HG03342 (cell line): ENCODE measurements at regions not wholly inside any gene's neighbourhood (a gene's known extent, or its start where the extent isn't known, plus 50 kb on each side); places are given as distances from the start of the nearest gene placed in this dataset.

Experiments
- ATAC-seq: cut with Tn5 transposase; IDR thresholded peaks from one replicate; pipeline ENCODE4 v1.9.1; 2021; ENCODE audit warnings: mild to moderate bottlenecking, moderate library complexity; ENCODE audit not compliant: unreplicated experiment

DNA sequence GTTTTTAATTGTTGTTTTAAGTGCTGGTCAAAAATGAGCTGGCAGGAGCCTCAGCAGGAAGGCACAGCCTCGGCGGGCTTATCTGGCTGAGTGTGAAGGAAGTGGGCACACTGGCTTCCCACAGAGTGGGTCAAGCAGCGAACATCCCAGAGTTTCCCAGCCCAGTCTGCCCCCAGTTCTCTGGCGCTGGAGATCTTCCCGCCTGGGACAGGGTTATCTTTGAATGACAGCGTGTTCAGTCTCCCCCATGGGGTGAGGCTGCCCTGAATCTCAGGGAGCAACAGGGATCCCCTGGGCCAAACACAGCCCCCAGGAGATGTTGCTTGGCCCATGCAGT, 122.2 kb upstream of the PTPN1 start:
- ATAC-seq: no peak

DNA sequence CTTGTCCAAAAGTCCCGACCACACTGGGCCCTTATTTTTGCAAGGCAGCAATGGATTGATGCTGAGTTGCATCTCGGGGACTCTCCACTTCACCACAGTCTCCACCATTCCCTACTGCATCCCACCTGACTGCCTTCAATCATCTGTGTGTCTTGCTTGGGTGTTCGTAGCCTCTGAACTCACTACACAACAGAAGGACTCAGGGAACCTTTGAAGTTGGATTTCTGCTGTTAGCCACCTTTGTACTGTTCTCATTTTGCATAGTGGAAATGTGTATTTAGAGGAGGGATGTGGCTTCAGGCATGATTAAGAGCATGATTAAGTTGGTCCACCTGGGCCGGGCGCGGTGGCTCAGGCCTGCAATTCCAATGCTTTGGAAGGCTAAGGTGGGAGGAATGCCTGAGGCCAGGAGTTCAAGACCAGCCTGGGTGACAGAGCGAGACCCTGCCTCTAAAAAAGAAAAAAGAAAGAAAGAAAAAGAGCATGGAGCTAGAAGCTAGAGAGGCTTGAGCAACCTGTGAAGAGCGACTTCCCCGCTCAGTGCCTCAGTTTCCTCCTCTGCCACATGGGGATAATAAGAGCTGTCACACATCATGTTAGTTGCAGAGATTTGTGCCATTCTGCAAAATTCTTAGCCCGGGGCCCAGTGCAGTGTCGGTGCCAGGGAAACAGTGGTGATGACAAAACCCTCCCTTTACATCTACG, 121.3 kb upstream of the PTPN1 start:
- ATAC-seq: no peak

DNA sequence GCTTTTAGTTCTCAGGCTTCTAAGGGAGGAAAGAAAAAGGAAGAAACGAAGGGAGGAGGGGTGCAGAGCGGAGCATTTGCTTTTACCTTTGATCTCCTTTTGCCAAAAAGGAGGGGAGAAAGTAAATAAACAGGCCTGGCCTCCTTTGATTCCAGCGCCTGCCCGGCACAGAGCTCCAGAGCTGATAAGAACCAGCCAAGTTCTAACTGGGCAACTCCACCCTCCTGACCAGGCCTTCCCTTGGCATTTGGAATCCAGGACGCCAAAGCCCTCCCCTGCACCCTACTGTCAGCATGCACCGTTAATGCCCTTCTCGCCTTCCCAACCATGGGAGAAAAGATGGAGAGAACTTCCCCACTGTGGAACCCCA, 120.8 kb upstream of the PTPN1 start:
- no peak for ATAC-seq

DNA sequence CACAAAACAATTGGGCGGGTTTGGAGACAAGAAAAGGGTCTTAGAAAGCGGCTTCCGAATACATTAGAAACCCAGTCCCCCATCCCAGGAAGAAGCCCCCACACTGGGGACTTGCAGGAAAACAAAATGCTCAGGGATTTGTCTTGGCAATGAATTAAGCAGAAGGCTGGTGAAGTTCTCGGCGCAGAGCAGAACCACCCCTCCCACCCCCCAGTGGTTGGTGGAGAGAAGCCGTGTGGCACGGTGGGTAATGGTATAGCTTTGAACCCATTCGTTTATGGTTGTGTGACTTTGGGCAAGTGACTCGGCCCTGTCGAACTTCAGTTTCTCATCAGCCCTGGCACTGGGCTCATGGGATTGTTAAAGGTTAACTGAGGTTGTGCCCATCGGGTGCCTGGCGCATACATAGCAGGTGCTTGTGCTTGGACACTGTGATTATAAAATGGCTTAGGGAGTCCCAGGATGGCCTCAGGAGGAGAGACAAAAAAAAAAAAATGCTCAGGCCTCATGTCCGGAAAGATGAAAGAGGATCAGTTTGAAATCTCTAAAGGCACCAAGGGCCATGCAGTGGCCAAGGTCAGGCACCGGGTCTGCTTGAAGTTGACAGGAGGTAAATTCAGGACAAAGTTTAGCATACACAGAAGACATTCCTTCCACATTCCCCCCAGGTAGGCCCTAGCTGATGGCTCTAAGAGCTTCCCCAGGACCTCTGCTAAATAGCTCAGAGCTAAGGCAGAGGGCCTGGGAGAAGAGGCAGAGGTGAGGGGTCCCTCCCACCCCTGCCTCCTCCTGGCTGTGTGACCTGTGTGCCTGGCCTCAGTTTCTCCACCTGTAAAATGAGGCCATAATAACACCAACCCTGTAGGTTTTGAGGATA, 120.1 kb upstream of the PTPN1 start:
- ATAC-seq: no peak

DNA sequence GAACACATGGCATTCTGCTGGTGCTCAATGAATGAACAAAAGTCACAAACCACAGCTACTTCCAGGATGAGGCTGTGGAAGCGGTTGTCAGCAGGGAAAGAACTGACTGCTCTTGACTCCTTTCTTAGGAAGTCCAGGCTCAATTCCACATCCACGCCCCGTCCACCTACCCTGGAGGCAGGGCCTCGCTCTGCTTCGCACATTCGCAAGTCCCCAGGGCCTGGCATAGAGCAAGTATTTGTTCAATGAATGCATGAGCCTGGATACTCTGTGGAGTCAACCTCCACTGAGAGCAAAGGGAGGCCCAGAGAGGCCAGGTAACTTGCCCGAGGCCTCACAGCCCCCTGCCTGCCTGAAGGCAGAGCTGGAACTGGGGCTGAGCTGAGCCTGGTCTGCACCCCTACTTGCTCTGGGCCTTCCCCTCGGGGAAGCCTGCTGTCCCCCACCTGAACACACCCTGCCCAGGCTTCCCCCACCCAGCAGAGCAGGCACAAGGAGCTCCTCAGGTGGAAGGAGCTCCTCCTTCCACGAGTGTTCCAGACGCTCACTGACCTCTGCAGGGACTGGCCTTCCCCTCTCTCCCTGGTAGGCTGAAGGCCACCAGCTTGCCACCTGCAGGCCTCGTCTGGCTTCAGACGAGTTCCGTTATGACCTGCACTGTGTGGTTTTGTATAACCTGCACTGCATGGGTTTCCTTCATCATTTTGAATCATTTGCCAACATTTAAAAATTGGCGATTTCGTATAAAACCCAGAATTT, 119.3 kb upstream of the PTPN1 start:
- ATAC-seq: no peak

DNA sequence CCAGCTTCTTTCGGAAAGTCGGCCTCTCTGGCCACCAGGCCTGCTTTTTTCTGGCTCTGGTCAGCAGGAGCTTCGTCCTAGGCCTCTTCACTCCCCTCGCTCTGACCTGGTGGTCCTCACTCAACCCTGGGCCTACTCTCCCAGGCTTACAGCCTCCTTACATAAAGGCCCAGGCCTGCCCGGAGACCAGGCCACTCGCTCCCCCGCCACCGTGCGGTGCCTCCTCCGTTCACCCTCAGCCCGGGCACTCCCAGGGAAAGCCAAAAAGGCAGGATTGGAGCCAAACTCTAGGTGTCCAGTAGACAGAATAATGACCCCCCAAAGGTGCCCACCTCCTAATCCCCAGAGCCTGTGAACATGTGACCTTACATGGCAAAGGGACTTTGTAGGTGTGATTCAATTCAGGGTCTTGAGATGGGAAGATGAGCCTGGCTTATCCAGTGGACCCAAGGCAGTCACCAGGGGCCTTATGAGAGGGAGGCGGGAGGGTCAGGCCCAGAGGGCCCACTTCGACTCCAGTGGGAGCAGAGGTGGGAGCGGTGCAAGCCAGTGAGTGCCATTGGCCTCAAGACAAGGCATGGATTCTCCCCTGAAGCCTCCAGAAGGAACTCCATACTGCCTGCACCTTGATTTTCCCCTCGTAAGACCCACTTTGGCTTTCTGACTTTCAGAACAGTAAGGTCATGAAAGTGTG, 118.6 kb upstream of the PTPN1 start:
- ATAC-seq: no peak

DNA sequence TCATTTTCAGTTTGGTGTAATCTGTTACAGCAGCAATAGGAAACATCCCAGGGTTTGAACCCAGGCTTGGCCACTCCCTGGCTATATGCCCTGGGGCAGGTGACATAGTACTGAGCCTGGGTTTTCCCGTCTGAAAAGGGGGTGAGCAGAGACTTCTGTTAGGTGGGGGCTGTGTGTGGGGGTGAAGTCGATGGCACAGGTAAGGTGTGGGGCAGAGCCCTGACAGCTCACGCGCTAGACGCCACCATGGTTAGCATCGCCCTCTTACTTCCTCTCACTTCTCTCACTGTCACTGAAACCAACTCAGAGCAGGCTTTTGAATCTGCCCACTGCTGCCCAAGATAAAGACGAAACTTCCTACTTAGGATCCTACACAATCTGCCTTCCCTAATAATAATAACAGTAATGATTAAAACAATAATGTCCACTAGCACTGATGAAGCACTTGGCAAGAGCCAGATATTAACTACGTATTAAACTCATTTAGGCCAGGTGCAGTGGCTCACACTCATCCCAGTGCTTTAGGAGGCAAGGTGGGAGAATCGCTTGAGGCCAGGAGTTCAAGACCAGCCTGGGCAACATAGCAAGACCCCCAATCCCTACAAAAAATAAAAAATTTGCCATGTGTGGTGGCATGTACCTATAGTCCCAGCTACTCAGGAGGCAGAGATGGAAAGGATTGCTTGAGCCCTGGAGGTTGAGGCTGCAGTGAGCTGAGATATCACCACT, 117.9 kb upstream of the PTPN1 start:
- ATAC-seq: no peak

DNA sequence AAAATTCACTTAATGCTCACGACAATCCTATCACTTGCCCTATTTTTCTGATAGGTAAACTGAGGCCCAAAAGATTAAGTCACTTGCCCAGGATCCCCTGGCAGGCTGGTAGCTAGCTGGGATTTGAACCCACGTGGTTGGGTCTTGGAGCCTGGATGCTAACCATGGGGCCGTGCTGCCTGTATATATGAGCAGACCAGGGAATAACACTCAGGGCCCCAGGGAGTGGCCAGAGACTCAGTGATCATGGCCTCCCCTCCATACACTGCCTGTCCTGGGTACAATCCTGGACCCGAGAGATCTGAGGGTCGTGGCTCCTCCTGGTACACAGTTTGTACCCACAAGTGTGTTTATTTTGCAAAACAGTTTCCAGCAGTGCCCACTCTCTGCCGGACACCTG, 116.9 kb upstream of the PTPN1 start:
- no peak for ATAC-seq

DNA sequence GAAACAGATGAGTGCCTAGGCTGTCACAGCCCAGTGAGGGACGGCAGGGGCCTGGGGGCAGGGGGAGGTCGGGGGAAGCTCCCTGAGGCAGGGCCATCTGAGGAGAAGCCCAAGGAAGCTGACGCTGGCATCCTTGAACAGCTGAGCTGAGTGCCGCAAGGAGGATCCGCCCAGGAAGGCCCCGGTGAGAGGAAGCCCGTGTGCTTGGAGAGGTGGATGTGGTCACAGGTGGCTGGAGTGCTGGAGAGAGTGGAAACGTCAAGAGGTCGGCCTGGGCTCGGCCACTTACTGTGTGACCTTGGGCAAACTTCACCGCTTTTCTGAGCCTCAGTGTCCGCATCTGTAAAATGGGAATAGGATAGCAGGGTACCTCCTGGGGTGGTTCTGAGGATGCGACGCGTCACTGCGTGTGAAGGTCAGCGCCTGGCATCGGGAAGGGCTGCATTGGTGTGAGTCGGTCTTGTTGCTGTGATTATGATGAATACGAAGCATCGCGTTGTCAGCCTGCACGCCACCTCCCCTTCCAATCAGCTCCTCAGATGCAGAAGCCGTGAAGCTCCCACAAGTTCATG, 116.1 kb upstream of the PTPN1 start:
- no peak for ATAC-seq

DNA sequence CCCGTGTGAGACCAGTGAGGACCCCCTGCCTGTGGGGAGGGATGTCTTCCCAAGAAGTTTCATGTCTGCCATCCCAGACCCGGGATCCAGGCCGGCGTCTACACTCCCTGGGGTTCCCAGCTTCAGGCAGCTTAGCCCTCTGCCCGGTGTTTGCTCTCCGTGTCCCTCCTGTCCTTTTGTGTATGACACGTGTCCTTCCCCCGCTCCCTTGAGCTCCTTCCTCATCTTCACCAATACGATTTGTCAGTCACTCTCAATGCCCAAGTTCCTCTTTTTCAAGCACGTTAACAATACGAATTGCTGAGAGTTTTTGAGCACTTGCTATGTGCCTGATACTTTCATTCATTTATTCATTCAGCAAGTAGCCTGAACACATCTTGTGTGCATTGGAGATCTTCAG, 115.6 kb upstream of the PTPN1 start:
- no peak for ATAC-seq

DNA sequence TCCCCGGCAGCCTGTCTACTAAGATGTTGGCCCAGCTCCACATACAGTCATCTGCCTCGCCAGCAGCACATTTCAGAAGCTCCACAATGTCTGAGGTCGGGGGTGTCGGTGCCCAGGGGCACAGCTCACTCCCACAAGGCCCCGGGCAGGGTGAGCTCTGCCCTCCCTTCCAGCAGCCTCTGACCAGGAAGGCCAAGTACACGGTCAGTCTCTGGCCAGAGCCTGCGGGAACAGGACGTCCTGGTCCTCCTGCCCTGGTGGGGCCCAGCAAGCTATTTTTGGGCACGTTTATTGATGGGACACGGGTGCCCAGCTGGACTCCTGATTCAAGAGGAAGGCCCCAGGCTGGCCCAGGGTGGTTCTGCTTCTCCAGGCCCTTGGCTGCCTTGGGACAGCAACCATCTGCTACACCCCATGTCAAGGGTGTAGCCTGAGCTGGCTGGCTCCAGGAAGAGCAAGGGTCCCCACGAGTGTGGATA, 114.9 kb upstream of the PTPN1 start:
- ATAC-seq: no peak

DNA sequence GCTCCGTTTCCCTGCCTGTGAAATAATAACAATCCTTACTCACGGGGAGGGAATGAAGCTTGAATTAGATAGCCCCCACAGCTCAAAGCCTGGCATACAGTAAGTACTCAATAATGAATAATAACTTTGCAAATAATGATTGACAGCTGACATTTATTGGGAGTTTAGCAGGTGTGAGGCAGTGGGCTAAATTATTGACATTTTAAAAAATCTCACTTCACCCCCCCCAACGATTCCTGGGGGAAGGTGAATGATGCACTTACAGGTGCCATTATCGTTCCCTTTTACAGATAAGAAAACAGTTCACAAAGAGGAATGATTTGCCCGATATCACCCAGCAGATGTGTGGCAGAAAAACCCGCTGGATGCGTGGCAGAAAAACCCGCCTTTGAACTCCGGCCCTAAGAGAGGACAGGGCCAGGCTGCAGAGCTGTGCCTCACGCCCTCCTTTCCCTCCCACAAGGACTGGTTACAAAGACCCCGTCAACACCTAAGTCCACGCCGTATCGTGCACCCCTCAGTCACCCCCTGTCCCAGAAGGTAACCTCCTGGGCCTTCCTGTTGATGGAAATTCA, 114.2 kb upstream of the PTPN1 start:
- ATAC-seq: no peak

DNA sequence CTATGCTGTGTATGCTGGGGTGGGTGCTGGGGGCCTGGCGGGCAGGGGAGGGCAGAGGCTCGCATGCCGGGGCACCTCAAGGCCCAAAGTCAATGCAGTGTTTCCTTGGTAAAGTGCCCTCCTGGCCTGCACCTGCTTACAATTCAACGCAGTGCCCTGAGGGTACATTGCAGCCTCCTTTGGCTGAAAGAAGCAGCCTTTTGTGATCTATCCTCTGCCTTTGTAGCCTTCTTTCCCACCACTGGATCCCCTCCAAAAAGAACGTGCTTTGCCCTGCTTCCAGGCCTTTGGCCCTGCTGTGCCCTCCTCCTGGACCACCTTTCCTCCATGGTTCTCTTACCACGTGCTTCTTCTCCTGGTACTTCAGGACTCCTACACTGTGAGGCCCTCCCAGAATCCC, 113.6 kb upstream of the PTPN1 start:
- no peak for ATAC-seq

DNA sequence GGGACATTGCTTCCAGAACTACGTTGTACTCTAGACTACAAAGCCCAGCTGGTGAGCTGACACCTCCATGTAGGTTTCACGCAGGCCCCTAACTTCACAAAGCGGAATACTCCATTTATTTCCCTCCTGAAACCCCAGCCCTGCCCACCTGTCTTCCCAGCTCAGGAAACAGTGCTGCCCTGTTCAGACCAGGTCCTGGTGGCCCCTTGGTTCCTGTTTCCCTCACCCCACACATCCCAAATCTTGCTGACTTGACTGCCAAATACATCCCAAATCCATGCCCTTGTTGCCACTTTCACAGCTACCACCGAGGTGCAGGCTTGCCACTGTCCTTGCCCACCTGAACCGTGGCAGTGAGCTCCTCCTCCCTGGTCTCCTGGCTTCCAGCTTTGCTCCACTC, 113.1 kb upstream of the PTPN1 start:
- no peak for ATAC-seq

DNA sequence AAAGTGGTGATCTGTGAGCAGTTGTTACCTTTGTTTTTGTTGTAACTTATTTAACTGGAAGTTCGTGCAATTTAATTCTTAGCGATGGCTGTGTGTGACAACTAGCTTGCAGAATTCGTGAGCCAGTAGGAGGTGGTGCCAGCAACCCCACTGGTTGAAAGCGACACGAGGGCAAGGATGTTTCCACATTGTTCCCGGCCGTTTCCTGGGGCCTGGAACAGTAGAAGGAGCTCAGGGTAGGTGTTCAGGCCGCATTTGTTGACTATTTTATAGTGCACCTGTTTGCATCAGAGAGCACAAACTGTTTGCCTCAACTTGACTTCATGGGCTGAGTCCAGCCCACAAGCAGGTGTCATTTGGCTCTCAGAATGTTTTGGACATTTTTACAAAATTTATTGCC, 112.1 kb upstream of the PTPN1 start:
- ATAC-seq: no peak

DNA sequence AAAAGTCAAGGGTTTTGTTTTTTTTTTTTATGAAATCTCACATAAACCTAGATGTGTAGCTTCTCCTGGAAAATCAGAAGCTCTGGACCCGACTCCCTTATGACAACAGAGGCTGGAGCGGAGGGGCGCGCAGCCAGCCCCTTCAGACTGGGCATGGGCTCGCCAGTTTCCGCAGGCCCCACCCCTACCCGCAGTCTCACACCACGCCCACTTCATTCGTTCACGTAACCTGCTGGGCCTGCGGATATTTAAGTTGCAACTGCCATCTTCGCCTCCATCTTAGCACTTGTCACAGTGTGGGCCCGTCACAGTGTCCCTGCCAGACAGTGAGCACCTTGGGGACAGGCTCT, 111.7 kb upstream of the PTPN1 start:
- no peak for ATAC-seq

DNA sequence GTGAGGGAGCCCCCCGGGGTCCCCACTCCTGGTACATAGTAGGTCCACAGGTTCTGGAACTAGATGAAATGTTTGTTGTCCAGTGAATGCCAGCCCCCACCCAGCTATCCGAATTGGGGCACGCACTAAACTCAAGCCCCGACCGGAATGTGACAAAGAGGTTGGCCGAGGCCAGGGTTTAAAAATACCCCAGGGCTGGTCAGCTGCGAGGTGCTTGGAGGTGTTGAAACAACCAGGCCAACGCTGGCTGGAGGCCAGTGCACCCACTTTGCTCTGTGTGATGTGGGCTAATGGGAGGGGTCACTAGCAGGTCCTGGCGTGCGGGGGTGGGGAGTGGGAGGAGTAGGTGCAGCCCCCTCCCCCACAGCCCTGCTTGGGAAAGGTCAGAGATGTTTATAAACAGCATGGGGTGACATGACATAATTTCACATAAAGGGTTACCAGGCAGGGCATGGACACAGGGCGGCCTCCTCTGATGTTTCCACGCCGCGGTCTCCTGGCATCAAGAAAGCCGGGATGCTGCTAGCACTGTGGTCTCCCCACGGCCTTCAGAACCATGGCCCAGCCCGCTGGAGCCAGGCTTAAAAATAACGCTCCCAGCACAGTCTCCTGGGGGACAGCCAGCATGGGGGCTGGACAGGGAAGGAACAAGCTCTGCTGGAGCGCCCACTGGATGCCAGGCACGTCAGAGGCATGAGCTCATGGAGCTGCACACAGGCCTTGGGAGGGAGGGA, 111.2 kb upstream of the PTPN1 start:
- ATAC-seq: no peak

DNA sequence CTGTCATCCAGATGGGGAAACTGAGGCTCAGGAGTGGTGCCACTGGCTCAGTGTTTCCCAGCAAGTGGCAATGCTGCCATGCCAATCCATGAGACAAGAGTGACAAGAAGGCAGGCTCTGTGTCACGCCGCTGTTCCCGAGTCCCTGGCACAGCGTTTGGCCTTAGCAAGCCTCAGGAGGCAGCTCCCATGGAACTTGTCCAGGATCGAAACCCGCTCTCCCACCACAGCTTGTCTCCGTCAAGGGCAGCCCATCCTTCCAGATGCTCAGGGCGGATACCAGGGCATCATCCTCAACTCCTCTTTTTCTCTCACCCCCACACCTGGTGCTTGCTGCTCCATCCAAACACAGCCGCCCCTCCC, 110.6 kb upstream of the PTPN1 start:
- no peak for ATAC-seq

DNA sequence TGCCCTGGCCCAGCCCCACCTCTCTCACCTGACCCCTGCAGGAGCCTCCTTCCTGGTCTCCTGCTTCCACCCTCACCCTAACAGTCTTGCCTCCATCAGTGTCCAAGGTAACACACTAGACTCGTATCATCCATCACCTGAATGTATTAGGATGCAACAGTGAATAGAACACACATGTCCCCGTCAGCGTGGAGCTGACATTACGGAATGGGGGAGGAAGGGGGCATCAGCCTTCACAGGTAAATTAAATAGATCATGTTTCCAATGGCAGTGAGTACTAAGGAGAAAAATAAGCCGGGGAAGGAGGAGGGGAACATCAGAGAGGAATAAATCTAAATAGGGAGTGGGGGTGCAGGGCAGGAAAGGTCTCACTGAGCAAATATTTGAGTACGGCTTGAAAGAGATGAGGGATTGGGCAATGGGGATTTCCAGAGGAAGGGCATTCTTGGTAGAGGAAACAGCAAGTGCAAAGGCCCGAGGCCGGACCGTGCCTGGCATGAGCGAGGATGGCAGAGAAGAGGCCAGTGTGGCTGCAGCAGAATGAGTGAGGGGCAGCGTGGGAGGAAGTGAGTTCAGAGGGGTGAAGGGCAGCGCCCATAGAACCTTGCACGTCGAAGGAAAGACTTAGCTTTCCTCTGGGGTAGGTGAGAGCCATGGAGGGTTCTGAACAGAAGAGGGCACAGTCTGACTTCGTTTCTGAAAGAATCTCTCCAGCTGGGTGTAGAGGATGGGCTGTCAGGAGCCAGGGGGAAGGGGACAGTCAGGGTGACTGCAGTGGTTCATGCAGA, 110.1 kb upstream of the PTPN1 start:
- no peak for ATAC-seq
